Tibial nerve (tissue), 4 donors: ENCODE measurements at regions not wholly inside any gene's neighbourhood (a gene's known extent, or its start where the extent isn't known, plus 50 kb on each side); places are given as distances from the start of the nearest gene placed in this dataset.

Experiments used
- CTCF ChIP-seq, 5 experiments: fragments of 200-600 bp in 3 of 5; fragments of 450-650 bp in 2 of 5; sonication (generic) in 3 of 5; IDR thresholded peaks; one replicate each; pipeline ENCODE4 v1.5.1; 2016 to 2019; ENCODE audit warnings: antibody characterized with exemption in 5 of 5, mild to moderate bottlenecking in 3 of 5, moderate library complexity in 2 of 5
- EP300 ChIP-seq, 2 donors: sonication (generic); formaldehyde crosslinking; IDR thresholded peaks; one replicate each; pipeline ENCODE4 v1.6.1; 2017; ENCODE audit warnings: antibody characterized with exemption in 2 of 2, mild to moderate bottlenecking in 1 of 2
- POLR2A ChIP-seq, 2 donors: fragments of 450-650 bp; IDR thresholded peaks; one replicate each; pipeline ENCODE4 v1.6.1; 2017; ENCODE audit warnings: antibody characterized with exemption in 2 of 2, mild to moderate bottlenecking in 2 of 2, moderate library complexity in 2 of 2

DNA sequence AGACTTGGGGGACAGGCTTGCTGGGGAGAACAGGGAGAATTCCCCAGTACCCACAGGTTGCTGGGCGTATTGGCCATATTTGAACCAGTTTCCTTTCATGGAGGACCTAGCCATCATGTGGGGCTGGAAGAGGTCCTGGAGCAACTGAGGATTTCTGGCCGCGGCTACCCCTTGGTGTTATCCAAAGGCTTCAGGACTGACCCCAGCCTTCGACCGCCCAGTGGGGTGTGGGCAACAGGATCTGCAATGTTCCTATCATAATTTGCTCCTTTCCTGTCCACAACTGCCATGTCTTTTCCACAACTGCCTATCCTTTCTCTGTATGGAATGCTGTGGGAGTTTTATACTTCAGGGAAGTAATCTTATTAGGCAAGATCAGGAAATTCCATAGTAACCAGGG, 1053.6 kb upstream of the SLC39A10 start:
- no peak for TF ChIP-seq POLR2A (IDR thresholded peaks at IDR 0.05)
- no peak for TF ChIP-seq CTCF (IDR thresholded peaks at IDR 0.05)
- TF ChIP-seq EP300 (IDR thresholded peaks at IDR 0.05), result no peak
